Left kidney (tissue), 1 donor: ENCODE measurements at regions not wholly inside any gene's neighbourhood (a gene's known extent, or its start where the extent isn't known, plus 50 kb on each side); places are given as distances from the start of the nearest gene placed in this dataset.

ENCODE experiments used
- DNase-seq: peaks from one replicate; pipeline ENCODE4 v3.0.0-alpha.2; 2013

DNA sequence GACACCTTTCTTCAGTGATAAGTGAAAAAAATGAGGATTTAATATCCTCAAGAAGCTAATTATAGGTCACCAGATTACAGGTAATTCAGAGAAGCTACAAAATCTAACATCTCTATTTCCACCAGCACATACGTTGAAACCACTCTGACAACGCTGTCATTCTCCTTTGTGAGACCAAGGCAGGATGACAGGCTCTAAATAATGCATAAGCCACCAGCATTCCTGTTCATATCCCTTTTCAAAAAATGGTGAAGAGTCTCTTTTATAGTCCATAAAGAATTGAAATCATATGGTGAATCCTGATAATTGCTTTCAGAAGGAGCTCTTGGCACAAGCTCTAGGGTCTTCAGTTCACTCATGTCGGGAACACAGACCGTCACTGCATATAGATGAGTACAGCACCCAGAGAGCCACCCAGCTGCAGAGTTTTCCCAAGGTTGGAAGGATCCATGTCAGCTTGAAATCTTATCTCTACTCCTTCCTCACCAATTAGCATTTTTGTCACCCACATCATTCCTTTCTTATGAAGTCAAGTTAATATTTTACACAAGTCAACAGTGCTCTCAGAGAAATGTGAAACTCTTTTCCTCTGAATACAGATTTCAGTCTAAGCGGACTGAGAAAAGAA is 431.4 kb downstream of the TBC1D4 start:
- DNase-seq = no peak

DNA sequence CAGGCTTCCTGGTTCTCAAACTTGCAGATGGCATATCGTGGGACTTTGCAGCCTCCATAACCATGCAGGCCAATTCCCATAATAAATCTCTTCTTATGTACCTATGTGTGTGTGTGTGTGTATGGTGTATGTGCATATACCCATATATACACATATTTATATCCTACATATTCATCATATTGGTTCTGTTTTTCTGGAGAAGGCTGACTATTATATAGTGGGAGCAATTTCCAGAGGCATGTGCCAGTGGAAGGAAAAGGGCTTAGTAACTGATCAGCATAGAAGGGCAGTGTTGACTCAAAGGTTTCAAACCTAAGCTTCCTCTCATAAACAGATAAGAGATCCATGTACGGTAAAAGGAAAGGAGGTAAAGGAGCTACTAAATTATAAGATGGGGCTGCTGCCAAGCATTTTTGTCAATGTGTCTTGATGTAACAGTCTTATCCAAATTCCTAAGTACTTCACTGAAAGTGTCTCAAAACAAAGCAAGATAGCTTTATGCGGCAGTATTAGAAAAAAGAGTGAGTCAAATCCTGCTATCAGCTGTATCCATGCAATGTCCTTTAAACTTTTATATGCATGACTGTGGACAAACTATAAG is 432.1 kb downstream of the TBC1D4 start:
- DNase-seq = no peak

DNA sequence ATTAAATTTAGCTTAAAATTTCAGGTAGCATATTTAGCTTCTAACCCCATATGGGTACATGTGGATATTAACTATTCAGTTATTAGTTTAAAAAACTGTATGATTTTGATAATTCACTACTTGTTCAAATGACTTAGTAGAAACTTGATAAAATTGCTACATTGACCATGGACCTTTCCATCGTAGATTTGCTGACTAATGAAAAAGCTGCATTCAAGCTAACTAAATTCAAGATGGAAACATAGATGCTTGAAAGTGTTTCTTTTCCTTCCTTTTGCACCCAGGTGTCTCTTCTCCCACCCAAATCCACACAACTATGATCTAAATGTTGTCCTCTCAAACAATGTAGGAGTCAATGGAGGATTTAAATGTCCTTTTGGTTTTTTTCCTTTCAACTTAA is 439.2 kb downstream of the TBC1D4 start:
- no peak for DNase-seq

DNA sequence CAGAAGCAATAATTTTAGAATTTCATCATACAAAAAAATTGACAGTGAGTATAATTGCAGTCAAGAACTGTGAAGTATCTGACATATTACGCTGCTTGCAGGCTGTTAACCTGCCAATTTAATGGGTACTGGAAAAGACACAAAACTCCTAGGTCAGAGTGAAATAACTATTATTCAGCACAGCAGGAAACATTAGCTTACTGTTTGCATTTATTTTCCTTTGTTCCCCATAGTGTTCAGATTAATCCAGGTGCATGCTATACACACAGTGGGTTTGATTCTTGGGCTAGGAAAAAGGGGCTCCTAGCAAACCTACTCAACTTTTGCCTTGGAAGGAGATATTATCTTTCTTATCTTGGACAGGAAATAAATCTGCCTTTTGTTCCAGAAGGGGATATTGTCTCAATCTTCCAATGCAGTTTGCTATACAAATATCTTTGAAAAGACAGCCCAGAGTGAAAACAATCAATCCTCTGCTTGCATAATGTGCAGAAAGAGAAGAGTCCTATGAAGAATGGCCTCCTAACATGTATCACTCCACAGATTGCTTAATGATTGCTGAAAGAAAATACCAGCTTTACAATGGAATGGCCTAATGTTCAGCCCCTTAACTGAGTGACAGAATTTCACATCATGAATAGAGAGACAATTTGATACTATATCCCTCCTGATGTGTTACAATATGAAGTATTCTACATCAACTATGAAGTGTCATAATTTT is 443.4 kb downstream of the TBC1D4 start:
- no peak for DNase-seq

DNA sequence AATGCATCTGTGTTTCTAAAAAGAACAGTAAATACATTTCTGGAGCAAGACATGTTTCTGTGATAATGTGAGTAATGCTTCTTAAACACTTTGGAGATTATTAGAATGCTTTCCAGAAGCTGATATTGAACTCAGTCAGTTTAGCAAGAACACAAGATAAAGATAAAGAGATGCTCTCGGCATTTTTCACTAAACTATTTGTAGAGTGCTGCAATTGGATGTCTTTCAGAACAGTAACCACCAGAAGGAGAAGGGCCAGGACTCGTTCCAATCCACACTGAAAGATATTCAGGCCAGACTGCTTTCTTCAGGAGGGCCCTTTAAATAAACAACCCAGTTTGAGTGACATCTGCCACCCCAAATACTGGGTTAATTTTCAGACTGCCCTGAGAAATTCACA is 456.0 kb downstream of the TBC1D4 start:
- no peak for DNase-seq

DNA sequence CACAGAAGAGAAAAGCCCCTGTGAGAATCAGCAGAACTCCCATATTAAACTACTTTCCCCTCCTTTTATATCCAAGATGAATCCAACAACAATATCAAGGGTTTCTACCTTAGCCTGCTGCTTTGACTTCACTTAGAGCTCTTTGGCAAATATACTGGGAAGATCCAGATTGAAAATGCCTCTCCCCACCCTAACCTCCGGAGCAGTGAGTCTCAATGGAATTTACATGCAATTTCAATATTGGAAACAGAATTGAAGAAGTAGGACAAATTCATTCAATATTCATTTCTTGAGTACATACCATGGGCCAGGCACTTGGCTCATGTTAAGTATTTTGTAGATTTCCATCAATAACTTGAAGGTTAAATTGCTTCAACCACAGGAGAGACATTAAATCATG is 457.4 kb downstream of the TBC1D4 start:
- no peak for DNase-seq

DNA sequence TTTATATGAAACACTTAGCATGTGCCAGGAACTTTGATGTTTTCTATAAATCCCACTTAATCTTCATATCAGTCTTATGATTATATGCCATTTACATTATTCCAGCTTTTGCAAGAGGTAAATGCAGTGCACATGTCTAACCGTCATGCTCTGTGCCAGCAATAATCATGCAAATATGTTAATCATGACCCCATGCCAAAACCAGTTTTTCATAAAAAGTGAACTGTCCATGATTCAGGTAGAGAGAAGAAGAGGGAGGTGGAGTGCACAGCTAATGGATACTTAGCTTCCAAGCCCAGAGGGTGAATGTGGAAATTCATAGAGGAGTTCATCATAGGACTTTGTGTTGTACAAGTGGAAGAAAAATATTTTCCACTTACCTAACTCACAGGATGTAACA is 458.4 kb downstream of the TBC1D4 start:
- DNase-seq = no peak

DNA sequence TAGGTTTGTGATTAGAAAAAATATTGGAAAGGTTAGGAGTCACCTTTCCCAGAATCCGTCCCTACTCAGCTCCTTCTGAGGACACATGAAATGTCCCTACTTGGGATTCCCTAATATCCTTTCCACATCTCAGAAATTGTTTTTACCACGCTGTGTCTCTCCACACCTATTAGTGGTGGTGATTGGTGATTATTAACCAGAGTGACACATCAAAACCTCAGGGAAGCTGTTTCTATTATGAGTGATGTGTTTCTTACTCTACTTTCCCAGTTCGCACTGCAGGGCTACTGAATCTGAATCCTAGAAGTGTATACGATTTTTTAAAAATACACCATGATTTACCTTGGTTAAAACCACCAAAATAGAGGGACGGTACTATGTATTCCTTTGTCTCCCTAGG is 460.8 kb downstream of the TBC1D4 start:
- no peak for DNase-seq

DNA sequence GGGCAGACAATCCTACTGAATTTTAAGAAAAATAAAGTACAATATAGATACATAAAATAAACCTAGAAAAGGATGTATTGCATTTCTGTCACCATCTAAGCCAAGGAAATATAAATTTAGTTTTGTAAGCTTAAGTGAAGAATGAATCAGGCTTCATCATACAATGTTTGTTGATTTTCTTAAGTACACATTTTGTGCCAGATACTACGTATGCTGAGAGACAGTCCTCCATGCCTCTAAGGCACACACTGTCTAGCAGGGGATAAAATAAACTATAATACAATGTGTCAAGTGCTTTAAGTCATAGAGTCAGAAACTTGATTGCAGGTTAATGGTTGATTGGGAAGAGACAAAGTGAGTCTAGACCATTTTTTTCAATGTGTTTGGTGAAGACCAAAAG is 465.7 kb downstream of the TBC1D4 start:
- no peak for DNase-seq

DNA sequence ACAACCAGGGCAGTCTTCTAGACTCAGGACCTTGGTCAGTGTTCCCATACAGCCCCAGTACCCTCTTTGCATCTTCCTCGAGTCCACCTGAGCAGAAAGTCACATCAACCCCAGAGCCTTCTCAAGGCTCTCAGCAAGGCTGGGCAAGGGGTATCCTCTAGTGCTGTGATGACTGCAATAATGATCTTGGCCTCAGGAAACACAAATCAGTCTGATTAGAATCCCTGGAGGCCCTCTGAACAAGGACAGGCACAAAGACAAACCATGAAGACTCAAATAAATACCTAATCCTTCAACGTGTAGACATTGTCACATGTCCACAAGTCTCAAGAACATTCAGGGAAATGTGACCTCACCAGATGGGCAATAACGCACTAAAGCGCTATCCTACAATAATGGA is 468.2 kb downstream of the TBC1D4 start:
- no peak for DNase-seq

DNA sequence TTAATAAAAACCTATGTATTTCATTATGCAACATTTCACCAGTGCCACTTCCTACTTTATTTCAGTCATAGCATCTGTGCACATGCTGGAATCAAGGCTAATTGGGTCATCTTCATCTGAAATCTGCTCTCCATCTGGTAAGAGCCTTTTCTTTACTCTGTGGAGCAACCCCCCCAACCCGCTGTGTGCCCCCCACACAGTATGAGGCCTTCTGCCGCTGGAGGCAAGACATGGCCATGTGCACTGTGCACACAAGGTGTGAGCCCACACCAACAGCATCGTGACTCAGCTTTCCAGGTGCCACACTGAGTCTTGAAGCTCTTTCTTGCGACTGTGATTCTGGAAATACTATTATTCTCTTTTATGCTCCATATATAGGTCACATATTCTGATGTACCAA is 471.0 kb downstream of the TBC1D4 start:
- DNase-seq = no peak

DNA sequence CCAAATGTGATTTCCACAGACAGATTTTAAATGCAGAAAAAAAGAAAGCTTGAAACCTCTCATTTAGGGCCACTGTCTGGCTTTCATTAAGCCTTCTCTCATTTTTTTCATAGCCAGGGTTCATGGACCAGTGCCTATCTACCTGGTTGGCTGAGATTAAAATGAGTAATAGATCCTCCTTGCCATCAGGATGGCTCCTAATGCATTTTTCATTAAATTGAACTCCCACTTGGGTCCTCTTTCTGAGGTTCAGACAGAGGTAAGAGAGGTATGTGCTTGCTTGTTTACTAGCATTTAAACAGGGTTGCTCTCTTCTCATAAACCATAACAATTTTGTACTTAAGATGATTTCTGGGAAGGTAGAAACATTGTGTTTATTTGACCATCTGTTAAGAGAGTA is 473.0 kb downstream of the TBC1D4 start:
- DNase-seq = no peak

DNA sequence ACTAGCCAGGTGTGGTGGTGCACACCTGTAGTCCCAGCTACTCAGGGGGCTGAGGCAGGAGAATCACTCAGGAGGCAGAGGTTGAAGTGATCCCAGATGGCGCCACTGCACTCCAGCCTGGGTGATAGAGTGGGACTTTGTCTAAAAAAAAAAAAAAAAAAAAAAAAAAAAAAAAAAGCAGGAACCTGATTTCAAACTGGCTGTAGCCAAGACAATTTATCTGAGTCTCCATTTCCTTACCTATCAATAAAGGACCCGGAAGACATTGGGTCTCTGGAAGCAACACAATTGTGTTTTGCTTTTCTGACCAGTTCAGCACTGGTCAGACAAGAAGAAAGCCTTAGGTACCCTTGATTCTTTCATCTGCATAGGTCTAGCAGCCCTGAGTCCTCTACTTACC is 491.0 kb downstream of the TBC1D4 start:
- DNase-seq = no peak

DNA sequence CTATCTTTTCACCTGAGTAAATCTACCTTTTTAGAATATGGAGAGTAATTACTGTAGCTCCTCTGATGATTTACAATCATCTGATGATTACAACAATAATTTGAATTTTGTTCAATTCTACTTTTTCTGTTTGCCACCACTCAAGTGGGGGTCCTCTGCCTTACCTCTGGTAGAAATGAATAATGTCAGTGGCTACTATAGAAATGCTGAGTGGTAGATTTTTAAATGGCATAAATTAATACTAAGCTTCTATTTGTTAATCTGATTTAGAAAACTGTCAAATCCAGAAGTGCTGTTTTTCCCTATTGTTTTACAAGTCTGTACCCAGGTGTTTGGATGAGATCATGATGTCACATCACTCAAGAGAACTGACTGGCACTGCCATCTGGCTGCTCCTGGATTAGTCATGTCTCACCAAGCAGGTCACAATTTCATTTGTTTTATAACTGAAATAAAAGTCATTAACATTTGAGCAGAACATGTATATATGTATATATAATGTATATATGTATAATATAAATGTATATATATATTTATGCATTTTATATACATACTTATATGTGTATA is 494.8 kb downstream of the TBC1D4 start:
- DNase-seq = no peak

DNA sequence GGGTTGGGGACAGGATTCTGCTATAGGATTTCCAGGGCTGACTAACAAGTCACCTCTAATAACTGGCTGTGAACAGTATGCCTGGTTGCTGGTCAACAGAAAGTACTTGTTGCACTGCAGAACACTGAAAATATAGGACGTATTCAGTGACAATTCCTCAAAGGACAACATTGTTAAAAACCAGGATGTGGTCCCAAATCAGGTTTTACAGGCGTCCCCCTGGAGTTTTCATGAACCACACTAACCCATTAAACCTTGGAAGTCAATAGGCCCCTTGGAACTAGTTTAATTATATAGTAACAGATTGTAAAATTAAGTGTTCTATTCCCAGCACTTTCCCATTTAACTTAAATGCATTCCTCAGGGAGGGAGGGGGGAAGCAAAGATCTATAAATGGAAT is 495.4 kb downstream of the TBC1D4 start:
- no peak for DNase-seq

DNA sequence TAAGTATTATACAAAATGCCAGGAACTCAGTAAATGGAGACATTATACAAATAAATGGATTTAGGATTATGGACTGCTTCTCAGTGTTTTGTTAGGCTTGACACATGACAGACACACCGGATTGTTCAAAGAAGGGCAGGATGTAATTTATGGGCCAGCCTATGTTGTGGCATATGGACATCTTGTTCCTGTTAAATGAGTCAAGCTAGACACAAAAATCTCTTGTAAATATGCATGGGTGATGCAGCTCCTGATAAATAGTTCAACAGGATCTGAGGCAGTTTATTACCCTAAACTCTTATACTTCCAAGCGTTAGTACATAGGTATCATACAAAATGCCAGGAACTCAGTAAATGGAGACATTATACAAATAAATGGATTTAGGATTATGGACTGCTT is 502.3 kb downstream of the TBC1D4 start:
- DNase-seq = no peak

DNA sequence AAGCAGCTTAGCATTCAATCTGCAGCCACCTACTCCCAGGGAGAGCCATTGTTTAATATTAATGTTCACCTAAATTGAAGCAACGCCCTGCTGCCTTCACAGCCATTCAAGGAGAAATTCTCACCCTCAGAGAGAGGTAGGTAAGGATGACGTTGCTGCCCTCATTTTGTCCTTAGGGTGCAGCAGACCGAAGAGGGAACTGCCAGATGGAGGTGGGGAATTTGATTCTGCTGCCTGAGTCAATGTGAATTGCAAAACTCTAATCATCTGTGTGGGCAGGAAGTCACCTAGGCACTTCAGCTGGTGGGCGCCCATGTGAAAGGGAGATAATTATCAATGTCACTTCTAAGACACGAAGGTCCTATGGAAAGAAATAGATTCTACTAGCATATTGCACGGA is 503.4 kb downstream of the TBC1D4 start:
- peak; percentile 22 for DNase-seq

DNA sequence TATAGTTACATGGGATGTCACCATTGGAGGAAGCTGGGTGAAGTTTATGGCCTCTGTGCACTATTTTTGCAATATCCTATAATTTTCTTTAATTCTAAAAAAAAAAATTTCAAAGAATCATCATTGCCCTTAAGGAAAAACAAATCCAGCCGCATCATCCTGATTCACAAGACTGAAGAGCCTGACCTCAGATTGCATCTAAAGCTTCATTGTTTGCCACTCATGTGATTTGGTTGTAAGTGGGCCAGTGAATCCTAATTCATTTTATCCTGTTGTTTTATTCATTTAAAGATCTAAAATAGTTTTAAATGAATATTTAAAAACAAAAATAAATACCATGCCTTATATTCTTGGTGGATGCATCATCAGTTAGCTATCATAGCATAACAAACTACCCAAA is 504.5 kb downstream of the TBC1D4 start:
- DNase-seq = no peak

DNA sequence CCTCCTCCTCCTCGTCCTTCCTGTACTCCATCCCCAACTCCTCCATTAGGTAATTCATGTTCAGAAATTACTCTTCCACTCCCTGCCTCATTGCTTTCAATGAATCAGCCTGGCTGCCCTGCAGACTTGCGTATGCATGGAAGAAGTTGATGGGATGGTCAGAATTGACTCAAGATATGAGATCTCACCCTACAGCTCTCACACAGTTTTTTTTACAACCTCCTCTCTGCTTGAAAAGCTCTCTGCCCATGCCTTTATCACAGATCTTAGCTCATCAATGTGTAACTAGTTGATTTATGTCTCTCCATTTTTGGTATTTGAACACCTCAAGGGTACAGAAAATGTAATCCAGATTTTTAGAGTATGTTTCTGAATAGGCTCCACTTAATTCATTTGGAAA is 506.9 kb downstream of the TBC1D4 start:
- DNase-seq = no peak

DNA sequence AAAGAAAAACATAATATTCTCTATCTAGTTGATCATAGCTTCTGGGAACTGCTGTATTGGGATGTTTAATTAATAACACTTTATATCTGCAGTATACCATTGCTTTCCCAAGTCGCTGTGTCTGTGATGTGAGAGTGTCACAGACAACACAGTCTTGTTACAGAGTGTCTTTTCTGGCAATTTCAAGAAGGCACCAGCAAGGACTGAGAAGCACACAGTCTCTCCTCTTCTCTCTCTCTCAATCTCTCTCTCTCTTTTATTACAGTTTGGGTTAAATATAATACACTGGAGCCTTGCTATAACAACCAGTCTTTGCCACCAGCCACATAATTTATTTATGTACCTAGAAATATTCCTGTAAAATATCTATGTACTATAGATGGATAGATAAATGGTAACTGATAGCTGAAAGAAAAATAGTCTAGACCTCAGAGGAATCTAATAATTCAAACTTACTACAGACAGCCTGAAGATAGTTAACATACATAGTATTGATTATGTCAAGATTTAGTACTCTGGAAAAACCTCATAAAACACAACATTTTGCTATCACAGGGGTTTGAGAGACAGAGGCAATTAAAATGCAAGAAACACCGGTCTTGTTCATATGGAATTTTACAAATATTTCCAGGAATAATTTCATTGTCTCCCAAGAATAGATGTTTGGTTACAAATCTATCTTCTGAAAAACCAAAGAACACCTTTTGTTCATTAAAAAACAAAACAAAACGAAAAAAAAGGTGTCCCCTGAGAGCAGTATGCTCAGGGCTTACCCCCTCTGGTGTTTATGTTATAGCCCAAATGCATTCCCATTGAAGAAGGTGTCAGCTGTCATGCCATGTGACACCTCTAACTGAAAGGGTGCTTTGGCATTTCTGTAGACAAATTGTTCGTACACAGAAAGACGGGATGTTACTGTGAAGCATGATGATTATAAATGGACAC is 507.8 kb downstream of the TBC1D4 start:
- no peak for DNase-seq

DNA sequence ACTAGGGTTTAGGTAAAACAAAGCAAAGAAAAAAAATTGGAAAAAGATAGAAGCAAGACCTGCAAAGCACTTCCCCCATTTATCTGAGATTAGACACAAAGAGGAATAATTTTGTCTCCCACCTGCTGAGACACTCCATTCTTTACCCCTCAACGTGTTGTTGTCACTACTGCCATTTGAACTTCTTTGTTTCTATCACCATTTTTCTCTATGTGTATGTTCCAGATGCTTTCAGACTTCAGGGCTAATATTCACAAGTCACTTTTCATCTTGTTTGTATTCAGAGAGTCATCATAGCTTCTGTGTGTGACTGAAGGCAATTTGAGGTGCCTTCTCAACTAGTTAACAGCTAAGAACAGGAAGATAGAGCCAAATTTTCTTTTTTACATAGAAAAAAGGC is 512.5 kb downstream of the TBC1D4 start:
- DNase-seq = no peak

DNA sequence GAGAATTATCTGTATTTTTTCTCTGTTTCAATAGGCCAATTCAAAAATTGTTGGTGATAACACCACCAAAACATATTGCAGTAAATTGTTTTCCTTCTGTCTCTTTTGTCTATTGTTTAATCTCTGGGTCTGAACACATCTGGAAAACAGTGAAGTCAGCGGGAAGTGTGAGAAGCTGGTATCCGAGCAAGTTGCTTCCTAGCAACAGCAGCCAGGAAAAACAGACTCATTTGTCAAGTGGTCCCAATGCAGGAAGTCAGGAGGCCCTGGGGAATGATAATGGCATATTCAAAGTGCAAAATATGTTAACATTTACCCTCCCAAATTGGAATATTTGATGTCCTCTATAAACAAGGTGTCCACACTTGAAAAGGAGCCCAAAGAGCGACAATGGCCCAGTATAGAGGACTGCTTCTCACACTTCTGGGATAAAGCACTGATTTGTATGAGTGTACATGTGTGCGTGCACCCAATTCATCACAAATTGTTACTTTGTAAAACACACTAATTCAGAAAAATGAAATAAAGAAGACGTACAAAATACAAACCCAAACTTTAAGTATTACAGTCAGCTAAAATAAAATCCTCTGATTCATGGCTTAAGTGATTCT is 515.0 kb downstream of the TBC1D4 start:
- DNase-seq = peak; percentile 54
